Breast epithelium (tissue), 3 donors: ENCODE measurements at regions not wholly inside any gene's neighbourhood (a gene's known extent, or its start where the extent isn't known, plus 50 kb on each side); places are given as distances from the start of the nearest gene placed in this dataset.

Source experiments
- POLR2A ChIP-seq: fragments of 450-650 bp; IDR thresholded peaks from one replicate; pipeline ENCODE4 v1.6.1; 2016; ENCODE audit warnings: antibody characterized with exemption, mild to moderate bottlenecking, moderate library complexity
- POLR2AphosphoS5 ChIP-seq, 3 donors: sonication (generic); formaldehyde crosslinking; IDR thresholded peaks; one replicate each; pipeline ENCODE4 v1.6.1; 2017; ENCODE audit warnings: antibody characterized with exemption in 3 of 3
- TF ChIP-seq, protein P1 (sequence below), 3 donors: fragments of 450-650 bp; IDR thresholded peaks; one replicate each; pipeline ENCODE4 v1.5.1; 2016 to 2017; ENCODE audit warnings: antibody characterized with exemption in 3 of 3, mild to moderate bottlenecking in 3 of 3, moderate library complexity in 3 of 3

DNA sequence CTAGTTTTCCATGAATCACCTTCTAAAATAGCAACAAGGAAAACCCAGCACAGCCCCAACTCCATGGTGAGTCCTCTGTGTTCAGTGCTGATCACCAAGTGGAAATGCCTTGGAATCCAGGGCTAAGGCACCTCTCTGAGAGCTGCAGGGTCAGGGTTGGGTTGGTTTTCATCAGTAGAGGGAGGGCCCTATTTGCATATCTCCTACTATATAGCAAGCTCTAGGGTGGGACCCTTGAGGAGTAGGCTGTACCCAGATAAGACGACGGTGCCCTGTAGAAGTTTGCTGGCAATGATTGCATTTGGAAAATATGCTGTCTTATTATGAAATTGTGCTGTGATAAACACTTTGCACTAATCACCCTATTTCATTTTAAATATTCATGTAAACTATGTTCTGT lies 1011.8 kb downstream of the TMEM121 start:
- TF ChIP-seq, protein P1, sequence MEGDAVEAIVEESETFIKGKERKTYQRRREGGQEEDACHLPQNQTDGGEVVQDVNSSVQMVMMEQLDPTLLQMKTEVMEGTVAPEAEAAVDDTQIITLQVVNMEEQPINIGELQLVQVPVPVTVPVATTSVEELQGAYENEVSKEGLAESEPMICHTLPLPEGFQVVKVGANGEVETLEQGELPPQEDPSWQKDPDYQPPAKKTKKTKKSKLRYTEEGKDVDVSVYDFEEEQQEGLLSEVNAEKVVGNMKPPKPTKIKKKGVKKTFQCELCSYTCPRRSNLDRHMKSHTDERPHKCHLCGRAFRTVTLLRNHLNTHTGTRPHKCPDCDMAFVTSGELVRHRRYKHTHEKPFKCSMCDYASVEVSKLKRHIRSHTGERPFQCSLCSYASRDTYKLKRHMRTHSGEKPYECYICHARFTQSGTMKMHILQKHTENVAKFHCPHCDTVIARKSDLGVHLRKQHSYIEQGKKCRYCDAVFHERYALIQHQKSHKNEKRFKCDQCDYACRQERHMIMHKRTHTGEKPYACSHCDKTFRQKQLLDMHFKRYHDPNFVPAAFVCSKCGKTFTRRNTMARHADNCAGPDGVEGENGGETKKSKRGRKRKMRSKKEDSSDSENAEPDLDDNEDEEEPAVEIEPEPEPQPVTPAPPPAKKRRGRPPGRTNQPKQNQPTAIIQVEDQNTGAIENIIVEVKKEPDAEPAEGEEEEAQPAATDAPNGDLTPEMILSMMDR (IDR thresholded peaks at IDR 0.05): no peak
- TF ChIP-seq POLR2A (no peak), POLR2AphosphoS5 (IDR thresholded peaks at IDR 0.05) (no peak)
